Tibial nerve (tissue), 4 donors: ENCODE measurements at regions not wholly inside any gene's neighbourhood (a gene's known extent, or its start where the extent isn't known, plus 50 kb on each side); places are given as distances from the start of the nearest gene placed in this dataset.

Experiments
- DNase-seq, 2 donors: peaks; one replicate each; pipeline ENCODE4 v3.0.0-alpha.2; 2019; ENCODE audit warnings: low spot score in 2 of 2
- H3K27ac ChIP-seq, 4 donors: fragments of 200-600 bp; sonication (generic) in 3 of 4; one replicate each; pipeline ENCODE4 v1.5.1; 2017 to 2019; ENCODE audit warnings: mild to moderate bottlenecking in 1 of 4
- H3K27me3 ChIP-seq, 2 donors: fragments of 200-600 bp; sonication (generic) in 1 of 2; one replicate each; pipeline versions ENCODE4 v1.5.1 to v1.6.0; 2017 to 2019
- H3K36me3 ChIP-seq, 3 donors: fragments of 200-600 bp; sonication (generic); one replicate each; pipeline ENCODE4 v1.5.1; 2018 to 2019
- H3K4me1 ChIP-seq, 4 donors: fragments of 200-600 bp; sonication (generic) in 3 of 4; one replicate each; pipeline ENCODE4 v1.5.1; 2017 to 2019
- H3K4me3 ChIP-seq, 4 donors: fragments of 200-600 bp; sonication (generic) in 3 of 4; one replicate each; pipeline ENCODE4 v1.5.1; 2017 to 2019; ENCODE audit warnings: mild to moderate bottlenecking in 1 of 4, moderate library complexity in 1 of 4
- H3K9me3 ChIP-seq, 4 donors: fragments of 200-600 bp; sonication (generic) in 3 of 4; one replicate each; pipeline ENCODE4 v1.5.1; 2017 to 2019
- EP300 ChIP-seq, 2 donors: sonication (generic); formaldehyde crosslinking; IDR thresholded peaks; one replicate each; pipeline ENCODE4 v1.6.1; 2017; ENCODE audit warnings: antibody characterized with exemption in 2 of 2, mild to moderate bottlenecking in 1 of 2
- POLR2A ChIP-seq, 2 donors: fragments of 450-650 bp; IDR thresholded peaks; one replicate each; pipeline ENCODE4 v1.6.1; 2017; ENCODE audit warnings: antibody characterized with exemption in 2 of 2, mild to moderate bottlenecking in 2 of 2, moderate library complexity in 2 of 2
- WGBS, 2 donors: methylation state at CpG; one replicate each; pipeline ENCODE4 v1.1.5; 2018; 5-methylcytosine and 5-hydroxymethylcytosine counted together
- TF ChIP-seq, protein P1 (sequence below), 5 experiments: fragments of 200-600 bp in 3 of 5; fragments of 450-650 bp in 2 of 5; sonication (generic) in 3 of 5; IDR thresholded peaks; one replicate each; pipeline ENCODE4 v1.5.1; 2016 to 2019; ENCODE audit warnings: antibody characterized with exemption in 5 of 5, mild to moderate bottlenecking in 3 of 5, moderate library complexity in 2 of 5

DNA sequence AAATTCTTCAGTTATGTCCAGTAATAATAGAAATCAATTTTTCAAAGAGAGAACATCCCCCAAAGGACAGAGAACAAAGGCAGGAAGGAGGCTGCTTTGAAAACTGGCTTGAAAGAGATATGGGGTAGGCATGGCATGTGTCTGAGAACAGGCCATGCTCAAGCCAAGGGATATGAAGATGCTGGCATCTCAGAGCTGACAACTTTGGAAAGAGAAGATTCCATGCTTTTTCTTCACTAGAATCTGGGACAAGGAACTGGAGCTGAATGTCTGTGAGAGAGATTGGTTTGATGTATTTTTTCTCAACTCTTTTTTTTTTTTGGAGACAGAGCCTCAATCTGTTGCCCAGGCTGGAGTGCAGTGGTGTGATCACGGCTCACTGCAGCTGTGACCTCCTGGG, 139.8 kb upstream of the DLX2 start:
- peaks cover 0 to 15% (median 0%) of the 10 kb centered on the region in 4 donors for H3K4me1 ChIP-seq
- no peaks in the 10 kb centered on the region for H3K9me3 ChIP-seq
- H3K4me3 ChIP-seq: no peak overlapping the region
- no peak for DNase-seq
- TF ChIP-seq, protein P1, sequence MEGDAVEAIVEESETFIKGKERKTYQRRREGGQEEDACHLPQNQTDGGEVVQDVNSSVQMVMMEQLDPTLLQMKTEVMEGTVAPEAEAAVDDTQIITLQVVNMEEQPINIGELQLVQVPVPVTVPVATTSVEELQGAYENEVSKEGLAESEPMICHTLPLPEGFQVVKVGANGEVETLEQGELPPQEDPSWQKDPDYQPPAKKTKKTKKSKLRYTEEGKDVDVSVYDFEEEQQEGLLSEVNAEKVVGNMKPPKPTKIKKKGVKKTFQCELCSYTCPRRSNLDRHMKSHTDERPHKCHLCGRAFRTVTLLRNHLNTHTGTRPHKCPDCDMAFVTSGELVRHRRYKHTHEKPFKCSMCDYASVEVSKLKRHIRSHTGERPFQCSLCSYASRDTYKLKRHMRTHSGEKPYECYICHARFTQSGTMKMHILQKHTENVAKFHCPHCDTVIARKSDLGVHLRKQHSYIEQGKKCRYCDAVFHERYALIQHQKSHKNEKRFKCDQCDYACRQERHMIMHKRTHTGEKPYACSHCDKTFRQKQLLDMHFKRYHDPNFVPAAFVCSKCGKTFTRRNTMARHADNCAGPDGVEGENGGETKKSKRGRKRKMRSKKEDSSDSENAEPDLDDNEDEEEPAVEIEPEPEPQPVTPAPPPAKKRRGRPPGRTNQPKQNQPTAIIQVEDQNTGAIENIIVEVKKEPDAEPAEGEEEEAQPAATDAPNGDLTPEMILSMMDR (IDR thresholded peaks at IDR 0.05): no peak
- TF ChIP-seq EP300 (IDR thresholded peaks at IDR 0.05) (no peak), POLR2A (IDR thresholded peaks at IDR 0.05) (no peak)
- H3K27me3 ChIP-seq: no peaks in the 10 kb centered on the region
- H3K36me3 ChIP-seq: no peaks in the 10 kb centered on the region
- no peak overlapping the region for H3K27ac ChIP-seq
- WGBS, 2 donors: 89 to 95% methylated on average over 1 of the region's 1 CpG

DNA sequence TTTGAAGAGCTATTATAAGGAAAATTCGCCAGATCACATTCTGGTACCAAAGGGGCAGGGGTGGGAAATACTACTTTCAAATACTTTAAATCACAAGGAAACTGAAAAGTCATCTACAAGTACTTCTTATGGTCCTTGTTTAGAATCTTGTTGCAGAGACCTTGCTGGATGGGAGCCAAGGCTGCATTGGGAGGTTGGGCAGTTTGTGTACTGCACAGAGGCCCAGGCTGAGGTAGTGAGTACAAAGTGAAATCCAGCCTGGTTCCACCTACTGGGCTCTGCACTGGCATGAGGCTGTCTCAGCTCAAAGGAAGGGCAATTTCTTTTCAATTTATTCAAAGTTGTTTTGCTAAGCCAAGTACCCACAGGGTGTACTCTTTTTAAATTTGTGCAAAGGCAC, 140.3 kb upstream of the DLX2 start:
- Histone ChIP-seq H3K9me3 (no peaks in the 10 kb centered on the region), H3K4me1 (peaks cover 0 to 15% (median 0%) of the 10 kb centered on the region in 4 donors), H3K27me3 (no peaks in the 10 kb centered on the region), H3K4me3 (no peak overlapping the region), H3K27ac (no peak overlapping the region), H3K36me3 (no peaks in the 10 kb centered on the region)
- WGBS, 2 donors: 100% methylated on average over 1 of the region's 1 CpG
- no peak for DNase-seq
- no peak for TF ChIP-seq POLR2A (IDR thresholded peaks at IDR 0.05)
- TF ChIP-seq, protein P1 (IDR thresholded peaks at IDR 0.05): no peak
- TF ChIP-seq EP300 (IDR thresholded peaks at IDR 0.05): no peak

DNA sequence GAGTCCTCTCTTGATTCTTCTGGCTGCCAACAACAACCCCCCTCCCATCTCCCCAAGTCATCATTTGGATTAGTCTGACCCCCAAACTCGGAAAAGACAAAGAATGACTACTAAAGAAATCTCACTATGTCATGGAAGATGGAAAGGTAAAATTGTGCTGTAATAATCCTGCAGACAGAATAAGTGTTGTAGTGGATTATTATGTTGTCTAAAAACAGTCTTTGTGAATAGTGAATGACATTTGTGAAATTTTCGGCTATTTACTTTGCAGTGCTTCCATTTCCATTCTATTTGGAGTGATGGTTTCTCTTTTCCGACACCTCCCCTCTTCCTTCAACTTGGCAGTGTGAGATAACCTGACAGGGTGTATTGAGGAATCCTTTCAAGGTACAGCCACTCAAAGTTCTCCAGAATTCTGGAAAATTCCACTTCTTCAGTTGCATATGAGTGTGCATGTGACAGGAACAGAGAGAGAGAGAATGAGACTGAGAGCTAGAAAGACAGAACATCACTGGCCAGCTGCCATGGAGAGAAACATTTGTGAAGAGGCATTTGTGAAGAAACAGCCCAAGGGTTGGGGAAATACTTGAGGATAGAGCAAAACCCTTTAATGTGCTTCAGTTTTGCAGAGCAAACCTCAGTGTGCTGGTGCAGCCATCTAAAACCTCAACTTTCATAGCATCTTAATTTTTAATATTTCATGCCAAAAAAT, 141.9 kb upstream of the DLX2 start:
- Histone ChIP-seq H3K4me3 (no peak overlapping the region), H3K27me3 (no peaks in the 10 kb centered on the region), H3K27ac (peak overlapping the region in 1 of 4 donors; percentile 11), H3K4me1 (peaks cover 0 to 15% (median 0%) of the 10 kb centered on the region in 4 donors), H3K9me3 (no peaks in the 10 kb centered on the region), H3K36me3 (no peaks in the 10 kb centered on the region)
- no peak for TF ChIP-seq POLR2A (IDR thresholded peaks at IDR 0.05)
- TF ChIP-seq, protein P1 (IDR thresholded peaks at IDR 0.05): no peak
- peak in 1 of 2 donors; percentile 18 for TF ChIP-seq EP300 (IDR thresholded peaks at IDR 0.05)
- peak in 1 of 2 donors; percentile 35 for DNase-seq
- WGBS, 2 donors: 74 to 84% methylated on average over 3 of the region's 3 CpGs

DNA sequence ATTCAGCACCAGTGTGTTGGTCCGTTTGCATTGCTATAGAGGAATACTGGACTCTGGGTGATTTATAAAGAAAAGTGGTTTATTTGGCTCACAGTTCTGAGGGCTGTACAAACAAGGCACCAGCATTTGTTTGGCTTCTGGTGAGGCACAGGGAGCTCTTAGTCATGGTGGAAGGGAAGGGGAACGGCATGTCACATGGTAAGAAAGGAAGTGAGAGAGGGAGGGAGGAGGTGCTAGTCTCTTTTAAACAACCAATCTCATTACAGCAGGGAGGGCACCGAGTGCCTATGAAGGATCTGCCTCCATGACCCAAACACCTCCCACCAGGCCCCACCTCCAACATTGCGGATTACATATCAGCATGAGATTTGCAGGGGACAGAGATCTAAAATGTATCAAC, 143.9 kb upstream of the DLX2 start:
- TF ChIP-seq EP300 (IDR thresholded peaks at IDR 0.05): no peak
- no peak for TF ChIP-seq POLR2A (IDR thresholded peaks at IDR 0.05)
- TF ChIP-seq, protein P1 (IDR thresholded peaks at IDR 0.05): no peak
- DNase-seq: no peak
- Histone ChIP-seq H3K9me3 (no peaks in the 10 kb centered on the region), H3K27me3 (no peaks in the 10 kb centered on the region), H3K4me1 (peaks cover 0 to 15% (median 0%) of the 10 kb centered on the region in 4 donors), H3K36me3 (no peaks in the 10 kb centered on the region), H3K27ac (no peak overlapping the region), H3K4me3 (no peak overlapping the region)
- WGBS, 2 donors: 73 to 79% methylated on average over 4 of the region's 4 CpGs

DNA sequence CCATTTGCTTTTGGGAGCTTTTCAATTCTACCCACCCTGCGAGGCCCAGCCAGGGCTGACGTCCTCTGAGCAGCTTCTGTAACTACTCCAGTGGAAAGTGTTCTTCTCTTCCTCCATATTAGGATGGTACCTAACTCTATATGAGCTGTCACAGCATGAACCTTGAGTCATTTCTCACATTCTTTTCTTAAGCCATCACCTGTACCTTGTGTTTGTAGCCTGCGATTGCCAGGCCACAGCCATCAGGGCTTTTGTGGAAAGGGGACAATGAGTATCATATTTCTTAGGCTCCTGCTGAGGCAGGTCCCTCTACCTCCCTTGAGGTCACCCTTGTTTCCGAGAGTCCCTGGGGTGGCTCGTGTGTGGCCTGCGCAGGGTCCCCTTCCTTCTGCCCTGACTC, 144.5 kb upstream of the DLX2 start:
- no peak overlapping the region for H3K27ac ChIP-seq
- H3K4me3 ChIP-seq: no peak overlapping the region
- no peaks in the 10 kb centered on the region for H3K9me3 ChIP-seq
- H3K27me3 ChIP-seq: no peaks in the 10 kb centered on the region
- H3K4me1 ChIP-seq: peaks cover 0 to 15% (median 0%) of the 10 kb centered on the region in 4 donors
- DNase-seq: no peak
- no peak for TF ChIP-seq EP300 (IDR thresholded peaks at IDR 0.05)
- no peak for TF ChIP-seq POLR2A (IDR thresholded peaks at IDR 0.05)
- TF ChIP-seq, protein P1 (IDR thresholded peaks at IDR 0.05): no peak
- 94 to 98% methylated on average over 3 to 6 of the region's 6 CpGs for WGBS, 2 donors
- no peaks in the 10 kb centered on the region for H3K36me3 ChIP-seq
